ENCODE measurements at regions not wholly inside any gene's neighbourhood (a gene's known extent, or its start where the extent isn't known, plus 50 kb on each side); places are given as distances from the start of the nearest gene placed in this dataset.

- no peak for TF ChIP-seq POLR2A (IDR thresholded peaks at IDR 0.05)
- TF ChIP-seq CTCF (IDR thresholded peaks at IDR 0.05): no peak
These were observed 56.5 kb upstream of the NREP start for GRCh38 chr5:111813537-111813936.
